ENCODE measurements at regions not wholly inside any gene's neighbourhood (a gene's known extent, or its start where the extent isn't known, plus 50 kb on each side); places are given as distances from the start of the nearest gene placed in this dataset.

DNA sequence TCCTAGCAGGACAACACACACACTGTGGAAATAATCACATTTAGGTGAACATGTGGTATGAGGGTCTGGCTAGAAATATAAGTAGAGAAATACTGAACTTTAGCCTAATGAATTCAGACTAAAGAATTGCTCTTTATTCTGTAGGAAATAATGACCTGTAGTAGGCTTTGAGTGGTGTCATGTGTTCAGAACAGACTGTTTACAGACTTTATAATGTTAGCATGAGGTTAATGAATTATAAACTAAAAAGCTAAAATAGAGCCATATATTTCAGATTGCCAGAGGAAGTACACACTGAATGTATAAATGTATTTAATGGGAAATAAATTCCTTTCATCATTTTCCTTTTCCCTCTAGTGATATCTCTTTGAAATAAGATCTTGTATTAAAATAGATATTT, 669.5 kb upstream of the EPHA7 start:
- DNase-seq, result no peak
- intact Hi-C loops (cut with DNase I), result no loop called here
- H3K36me3 ChIP-seq (ENCODE audit: insufficient read depth in 1 of 2, low read depth in 1 of 2), result no peaks in the 10 kb centered on the region
- no peaks in the 10 kb centered on the region for H3K4me1 ChIP-seq
- peaks cover 0 to 2% (median 0%) of the 10 kb centered on the region in 3 donors for H3K27me3 ChIP-seq (ENCODE audit: insufficient read depth in 3 of 3, low read length in 2 of 3)
- ATAC-seq, result no peak
- H3K9me3 ChIP-seq, result no peaks in the 10 kb centered on the region
- H3K27ac ChIP-seq, result no peak overlapping the region
- TF ChIP-seq, protein P1, sequence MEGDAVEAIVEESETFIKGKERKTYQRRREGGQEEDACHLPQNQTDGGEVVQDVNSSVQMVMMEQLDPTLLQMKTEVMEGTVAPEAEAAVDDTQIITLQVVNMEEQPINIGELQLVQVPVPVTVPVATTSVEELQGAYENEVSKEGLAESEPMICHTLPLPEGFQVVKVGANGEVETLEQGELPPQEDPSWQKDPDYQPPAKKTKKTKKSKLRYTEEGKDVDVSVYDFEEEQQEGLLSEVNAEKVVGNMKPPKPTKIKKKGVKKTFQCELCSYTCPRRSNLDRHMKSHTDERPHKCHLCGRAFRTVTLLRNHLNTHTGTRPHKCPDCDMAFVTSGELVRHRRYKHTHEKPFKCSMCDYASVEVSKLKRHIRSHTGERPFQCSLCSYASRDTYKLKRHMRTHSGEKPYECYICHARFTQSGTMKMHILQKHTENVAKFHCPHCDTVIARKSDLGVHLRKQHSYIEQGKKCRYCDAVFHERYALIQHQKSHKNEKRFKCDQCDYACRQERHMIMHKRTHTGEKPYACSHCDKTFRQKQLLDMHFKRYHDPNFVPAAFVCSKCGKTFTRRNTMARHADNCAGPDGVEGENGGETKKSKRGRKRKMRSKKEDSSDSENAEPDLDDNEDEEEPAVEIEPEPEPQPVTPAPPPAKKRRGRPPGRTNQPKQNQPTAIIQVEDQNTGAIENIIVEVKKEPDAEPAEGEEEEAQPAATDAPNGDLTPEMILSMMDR (IDR thresholded peaks at IDR 0.05), result no peak
- no peak overlapping the region for H3K4me3 ChIP-seq

DNA sequence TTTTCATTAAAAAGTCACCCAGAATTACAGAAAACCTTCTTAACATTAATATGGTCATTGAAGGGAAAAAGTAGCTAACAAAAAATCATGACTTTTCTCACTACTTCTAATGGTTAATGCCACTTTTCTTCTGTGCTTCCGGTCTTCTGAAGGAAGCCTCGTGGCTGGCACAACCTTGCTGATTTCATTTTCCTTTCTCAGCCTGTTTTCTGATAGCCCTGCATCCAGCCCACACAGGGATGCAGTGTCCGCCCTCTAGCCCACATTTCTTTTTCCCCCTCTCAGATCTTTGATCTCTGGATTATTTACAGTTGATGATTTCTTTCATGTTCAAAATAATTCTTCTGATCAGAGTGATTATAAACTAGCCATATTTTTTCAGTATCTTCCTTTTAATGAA, 655.4 kb upstream of the EPHA7 start:
- TF ChIP-seq, protein P1 (IDR thresholded peaks at IDR 0.05), result no peak
- Histone ChIP-seq H3K4me1 (no peaks in the 10 kb centered on the region), H3K27ac (no peak overlapping the region), H3K36me3 (ENCODE audit: insufficient read depth in 1 of 2, low read depth in 1 of 2) (no peaks in the 10 kb centered on the region), H3K9me3 (no peaks in the 10 kb centered on the region), H3K27me3 (ENCODE audit: insufficient read depth in 3 of 3, low read length in 2 of 3) (no peaks in the 10 kb centered on the region), H3K4me3 (no peak overlapping the region)
- intact Hi-C loops (cut with DNase I), result no loop called here
- no peak for ATAC-seq
- DNase-seq, result no peak
- 35 to 56% (median 45%) methylated on average over 3 of the region's 3 CpGs for WGBS, 3 donors

DNA sequence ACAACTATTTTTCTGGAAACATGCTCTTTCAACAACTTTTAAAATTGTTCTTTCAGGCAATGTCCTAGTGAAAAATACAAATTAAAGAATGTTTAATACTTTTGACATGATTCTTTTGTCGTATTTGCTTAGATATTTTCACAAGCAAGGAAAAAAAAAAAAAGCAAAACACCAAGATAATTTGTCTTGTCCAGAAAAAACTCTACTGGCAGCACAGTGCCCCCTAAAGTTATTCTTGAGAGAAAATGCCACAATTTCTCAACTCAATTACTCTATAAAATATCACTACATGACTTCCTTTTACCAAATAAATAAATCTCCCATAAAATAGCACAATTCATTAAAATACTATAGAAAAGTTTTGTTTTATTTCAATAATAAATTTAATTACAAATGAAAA, 652.5 kb upstream of the EPHA7 start:
- TF ChIP-seq, protein P1 (IDR thresholded peaks at IDR 0.05), result no peak
- no peaks in the 10 kb centered on the region for H3K4me1 ChIP-seq
- H3K4me3 ChIP-seq, result no peak overlapping the region
- H3K27me3 ChIP-seq (ENCODE audit: insufficient read depth in 3 of 3, low read length in 2 of 3), result no peaks in the 10 kb centered on the region
- intact Hi-C loops (cut with DNase I), result no loop called here
- no peak overlapping the region for H3K27ac ChIP-seq
- no peaks in the 10 kb centered on the region for H3K9me3 ChIP-seq
- no peak for DNase-seq
- no peaks in the 10 kb centered on the region for H3K36me3 ChIP-seq (ENCODE audit: insufficient read depth in 1 of 2, low read depth in 1 of 2)
- WGBS, 3 donors, result 5 to 19% (median 12%) methylated on average over 1 of the region's 1 CpG
- no peak for ATAC-seq

DNA sequence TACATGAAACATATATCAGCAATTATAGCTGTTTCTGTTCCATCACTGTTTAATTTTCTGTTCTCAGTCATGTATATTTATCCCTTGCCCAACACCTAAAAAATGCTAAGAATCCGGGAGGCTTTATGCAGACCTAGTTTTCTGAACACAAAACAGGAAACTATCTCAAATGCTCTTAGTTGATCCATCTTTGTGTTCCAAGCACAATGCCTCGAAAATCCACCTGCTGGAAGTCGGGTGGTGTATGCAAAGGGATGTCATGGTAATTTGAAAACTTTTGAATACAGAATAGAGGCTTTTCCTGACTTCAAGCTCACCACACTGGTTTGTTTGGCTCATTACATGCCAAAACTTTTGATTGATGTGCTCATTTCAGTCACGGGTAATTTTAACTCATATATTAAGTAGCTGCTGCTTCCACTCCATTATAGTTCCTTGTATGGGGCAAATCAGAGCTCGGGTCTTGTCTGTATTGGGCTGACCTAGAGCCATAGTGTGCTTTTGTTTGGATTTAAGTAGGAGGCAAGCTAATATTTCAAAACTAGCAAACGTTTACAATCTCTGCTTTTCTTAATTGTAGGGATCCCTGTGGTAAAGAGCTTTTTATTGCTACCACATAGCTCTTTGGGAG, 646.5 kb upstream of the EPHA7 start:
- Histone ChIP-seq H3K36me3 (ENCODE audit: insufficient read depth in 1 of 2, low read depth in 1 of 2) (no peaks in the 10 kb centered on the region), H3K9me3 (no peaks in the 10 kb centered on the region), H3K27ac (no peak overlapping the region), H3K4me3 (no peak overlapping the region), H3K27me3 (ENCODE audit: insufficient read depth in 3 of 3, low read length in 2 of 3) (no peaks in the 10 kb centered on the region), H3K4me1 (no peaks in the 10 kb centered on the region)
- intact Hi-C loops (cut with DNase I), result no loop called here
- 17 to 24% (median 19%) methylated on average over 6 of the region's 6 CpGs for WGBS, 3 donors
- DNase-seq (no peak), ATAC-seq (no peak)
- TF ChIP-seq, protein P1 (IDR thresholded peaks at IDR 0.05), result no peak

DNA sequence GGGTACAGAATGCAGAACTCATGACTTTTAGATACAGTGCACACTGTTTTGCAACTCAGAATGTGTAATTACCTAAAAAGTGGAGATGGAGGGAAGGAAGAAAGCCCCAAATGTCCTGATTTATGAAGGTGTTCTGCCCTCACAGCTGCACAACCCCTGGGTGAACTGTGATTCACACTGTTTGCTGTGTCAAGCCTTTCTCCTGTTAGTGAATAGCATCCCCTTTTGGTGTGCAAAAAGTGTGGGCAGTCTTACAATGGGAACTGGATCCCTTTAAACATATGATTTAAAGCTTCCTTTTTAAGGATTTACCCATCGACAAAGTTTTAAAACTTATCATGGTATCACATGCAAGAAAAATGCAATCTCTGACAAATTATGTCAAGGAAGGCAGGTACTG, 633.4 kb upstream of the EPHA7 start:
- Histone ChIP-seq H3K4me1 (no peaks in the 10 kb centered on the region), H3K9me3 (no peaks in the 10 kb centered on the region), H3K27me3 (ENCODE audit: insufficient read depth in 3 of 3, low read length in 2 of 3) (no peaks in the 10 kb centered on the region), H3K36me3 (ENCODE audit: insufficient read depth in 1 of 2, low read depth in 1 of 2) (no peaks in the 10 kb centered on the region), H3K27ac (no peak overlapping the region), H3K4me3 (no peak overlapping the region)
- no peak for DNase-seq
- TF ChIP-seq, protein P1 (IDR thresholded peaks at IDR 0.05), result no peak
- WGBS, 3 donors, result 7 to 23% (median 16%) methylated on average over 1 of the region's 1 CpG
- peak in 2 of 4 donors; percentile 29 to 32 for ATAC-seq
- intact Hi-C loops (cut with DNase I), result no loop called here

All from psoas muscle (tissue), 7 donors.